ENCODE measurements at regions not wholly inside any gene's neighbourhood (a gene's known extent, or its start where the extent isn't known, plus 50 kb on each side); places are given as distances from the start of the nearest gene placed in this dataset.

DNA sequence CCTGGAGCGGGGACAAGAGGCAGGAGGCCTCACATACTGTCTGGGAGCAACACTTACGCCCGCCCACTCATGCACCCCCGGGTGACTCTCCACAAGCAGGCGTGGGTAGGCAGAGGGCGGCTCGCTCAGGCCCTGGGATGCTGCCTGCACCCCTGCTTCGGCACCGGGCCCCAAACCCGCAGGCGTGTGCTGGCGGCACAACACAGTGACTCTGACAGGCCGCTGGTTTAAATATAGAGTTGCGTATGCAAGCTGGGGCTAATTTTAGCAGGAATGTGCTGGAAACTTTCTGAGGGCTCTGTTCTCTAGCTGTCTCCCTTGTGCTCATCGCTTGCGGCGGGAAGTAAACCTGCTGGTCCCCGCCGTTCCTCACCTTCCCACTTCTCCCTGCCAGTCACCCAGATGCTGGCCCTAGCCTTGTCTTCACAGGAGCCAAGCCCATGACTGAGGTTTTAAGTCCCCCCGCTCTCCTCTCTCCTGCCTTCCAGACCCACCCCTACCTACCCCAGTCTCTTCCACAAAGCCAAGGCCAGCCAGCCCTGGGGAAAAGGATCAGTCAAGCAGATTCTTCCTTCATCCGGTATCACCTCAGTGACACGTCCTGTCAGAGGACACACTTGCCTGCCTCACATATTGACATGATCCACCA, 94.5 kb upstream of the FOXP4 start:
- no peak for DNase-seq

DNA sequence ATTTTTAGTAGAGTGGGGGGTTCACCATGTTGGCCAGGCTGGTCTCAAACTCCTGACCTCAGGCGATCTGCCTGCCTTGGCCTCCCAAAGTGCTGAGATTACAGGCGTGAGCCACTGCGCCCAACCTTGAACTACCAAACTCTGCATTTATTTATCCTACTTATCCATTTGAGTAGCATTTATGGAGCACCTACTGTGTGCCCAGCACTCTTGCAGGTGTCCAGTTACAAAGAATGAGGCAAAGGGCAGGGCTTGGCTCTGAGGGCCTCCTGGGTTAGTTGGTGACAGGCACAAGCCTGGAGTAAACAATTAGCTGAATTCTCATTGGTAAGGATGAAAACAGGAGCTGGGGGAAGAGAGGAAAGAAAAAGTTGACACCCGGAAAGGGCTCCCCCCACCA, 93.4 kb upstream of the FOXP4 start:
- DNase-seq: no peak

DNA sequence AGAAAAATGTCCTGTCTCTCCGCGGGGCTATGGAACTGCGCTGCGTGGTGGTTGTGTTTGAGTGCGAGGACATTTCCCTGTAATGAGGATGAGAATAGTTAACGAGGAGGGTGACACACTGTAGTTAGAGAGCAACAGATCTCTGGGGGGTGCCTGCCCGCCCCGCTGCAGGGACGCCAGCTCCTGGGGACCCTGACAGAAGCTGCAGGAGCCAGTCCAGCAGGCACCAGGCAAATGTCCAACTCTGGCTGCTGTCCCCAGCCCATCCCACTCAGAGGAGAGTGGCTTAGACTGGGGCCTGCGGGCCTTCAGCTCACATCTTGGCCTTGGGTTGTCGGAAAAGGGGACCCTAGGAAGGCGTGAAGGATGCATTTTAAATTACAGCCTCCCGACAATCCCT, 92.9 kb upstream of the FOXP4 start:
- DNase-seq: no peak

DNA sequence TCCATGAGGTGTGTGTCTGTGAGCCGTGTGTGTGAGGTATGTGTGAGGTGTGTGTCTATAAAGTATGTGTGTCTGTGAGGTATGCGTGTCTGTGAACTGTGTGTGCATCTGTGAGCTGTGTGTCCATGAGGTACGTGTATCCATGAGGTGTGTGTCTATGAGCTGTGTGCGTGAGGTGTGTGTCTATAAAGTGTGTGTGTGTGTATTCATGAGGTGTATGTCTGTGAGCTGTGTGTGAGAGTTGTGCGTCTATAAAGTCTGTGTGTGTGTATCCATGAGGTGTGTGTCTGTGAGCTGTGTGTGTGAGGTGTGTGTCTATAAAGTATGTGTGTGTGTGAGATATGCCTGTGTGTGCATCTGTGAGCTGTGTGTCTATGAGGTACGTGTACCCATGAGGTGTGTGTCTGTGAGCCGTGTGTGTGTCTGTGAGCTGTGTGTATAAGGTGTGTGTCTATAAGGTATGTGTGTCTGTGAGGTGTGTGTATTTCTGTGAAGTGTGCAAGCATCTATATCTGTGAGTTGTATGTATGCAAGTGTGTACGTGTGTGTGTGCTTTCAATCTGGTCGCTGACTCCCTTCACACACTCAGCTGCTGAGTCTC, 91.9 kb upstream of the FOXP4 start:
- DNase-seq: no peak

DNA sequence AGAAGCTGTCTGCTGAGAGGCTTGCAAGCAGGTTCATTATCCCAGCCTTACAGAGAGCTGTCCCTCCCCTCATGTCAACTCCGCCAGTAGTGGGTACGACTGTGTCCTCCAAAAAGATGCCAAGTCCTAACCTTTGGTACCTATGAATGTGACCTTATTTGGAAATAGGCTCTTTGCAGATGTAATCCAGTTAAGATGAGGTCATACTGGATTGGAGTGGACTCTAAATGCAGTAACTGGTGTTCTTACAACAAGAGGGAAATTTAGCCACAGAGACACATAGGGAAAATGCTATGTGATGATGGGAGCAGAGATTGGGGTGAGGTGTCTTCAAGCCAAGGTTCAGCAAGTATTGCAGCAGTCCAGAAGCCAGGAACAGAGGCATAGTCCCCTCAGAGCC, 90.8 kb upstream of the FOXP4 start:
- no peak for DNase-seq

DNA sequence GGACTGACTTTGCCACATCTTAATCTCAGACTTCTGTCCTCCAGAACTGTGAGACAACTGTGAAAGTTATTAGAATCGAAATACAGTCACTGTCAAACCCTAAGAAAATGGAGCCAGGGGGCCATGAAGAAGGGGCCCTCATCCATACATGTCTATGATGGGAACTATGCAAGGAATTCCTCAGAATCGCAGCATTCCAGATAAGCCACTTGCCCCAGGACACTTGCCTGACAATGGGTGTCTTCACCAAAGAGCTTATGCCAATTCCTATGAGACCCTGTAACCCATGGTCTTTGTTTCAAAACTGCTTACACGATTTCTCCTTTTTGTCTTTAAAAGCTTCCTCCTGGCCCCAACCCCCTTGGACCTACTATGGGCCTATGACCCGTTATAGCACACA, 90.4 kb upstream of the FOXP4 start:
- DNase-seq: no peak

DNA sequence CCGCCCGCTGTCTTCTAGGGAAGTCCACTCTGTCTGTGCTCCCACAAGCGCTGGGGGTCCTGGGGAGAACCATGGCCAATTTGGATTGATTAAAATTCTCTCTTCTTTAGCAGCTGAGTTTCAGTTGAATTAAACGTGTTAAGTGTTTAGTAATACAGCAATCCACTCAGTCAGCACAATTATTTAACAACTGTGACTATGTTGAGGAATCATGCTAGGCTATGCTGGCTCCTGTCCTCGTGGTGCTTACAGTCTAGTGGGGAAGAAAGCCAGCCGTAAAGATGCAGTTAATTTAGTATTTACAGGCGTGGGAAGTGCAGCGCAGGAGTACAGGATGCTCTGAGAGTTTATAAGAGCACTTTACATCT, 88.9 kb upstream of the FOXP4 start:
- no peak for DNase-seq

DNA sequence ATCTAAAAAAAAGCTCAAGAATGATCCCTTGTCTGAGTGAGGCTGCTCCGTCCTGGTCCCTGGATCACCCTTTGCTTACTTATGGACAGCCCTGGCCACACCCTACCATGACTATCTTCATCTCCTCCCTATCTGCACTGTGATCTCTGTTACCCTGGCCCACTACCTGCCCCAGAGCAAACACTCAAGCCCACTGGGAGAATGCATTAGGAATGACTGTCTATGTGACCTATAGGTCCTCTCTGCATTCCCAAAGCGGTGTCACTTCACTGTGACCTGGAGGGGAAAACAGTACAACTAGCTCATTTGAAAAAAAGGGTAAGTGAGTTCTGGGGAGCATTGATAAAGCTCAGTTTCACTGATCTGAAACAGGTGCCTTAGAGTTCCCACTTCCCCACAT, 86.4 kb upstream of the FOXP4 start:
- DNase-seq: no peak

DNA sequence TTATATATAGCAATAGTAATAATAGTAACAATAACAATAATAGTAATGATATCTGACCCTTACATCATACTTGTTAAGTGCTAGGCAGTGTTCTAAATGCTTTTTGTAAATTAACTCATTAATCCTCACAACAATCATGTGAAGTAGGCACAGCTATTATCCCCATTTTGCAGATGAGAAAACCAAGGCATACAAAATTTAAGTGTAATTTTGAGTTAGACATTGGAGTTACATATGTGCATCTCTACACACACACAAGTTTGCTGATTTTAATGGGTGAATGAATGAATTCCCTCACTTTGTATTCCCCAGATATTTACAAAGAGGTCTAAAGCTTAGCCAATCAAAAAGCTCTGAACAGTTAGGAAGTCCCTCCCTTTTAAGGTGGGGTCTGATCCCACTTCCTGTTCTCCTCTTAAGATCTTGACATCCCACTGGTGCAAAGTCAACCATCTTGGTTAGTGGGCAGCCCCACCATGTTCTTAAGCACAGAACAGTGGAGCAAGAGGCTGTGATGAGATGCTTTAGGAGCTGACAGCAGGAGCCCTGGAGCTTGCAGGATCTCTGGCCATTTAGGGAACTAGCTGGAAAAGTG, 85.3 kb upstream of the FOXP4 start:
- DNase-seq: no peak

DNA sequence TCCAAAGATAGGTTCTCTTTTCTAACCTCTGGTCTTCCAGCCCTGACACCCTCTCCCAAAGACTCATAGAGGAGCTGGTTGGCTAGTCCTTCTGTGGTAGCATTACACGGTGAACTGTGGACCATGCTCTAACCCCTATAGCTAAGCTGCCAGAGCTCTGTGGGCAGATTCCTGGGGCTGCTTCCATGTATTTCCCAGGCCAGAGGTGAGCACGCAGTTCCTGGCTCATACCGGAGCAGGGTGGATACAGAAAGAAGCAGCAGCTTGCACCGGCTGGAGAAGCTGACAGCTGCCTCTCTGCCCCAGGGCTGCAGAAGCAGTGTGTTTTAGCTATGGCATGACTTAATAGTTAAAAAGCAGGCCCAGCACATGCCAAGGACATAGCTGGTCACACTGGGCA, 84.1 kb upstream of the FOXP4 start:
- DNase-seq: no peak

DNA sequence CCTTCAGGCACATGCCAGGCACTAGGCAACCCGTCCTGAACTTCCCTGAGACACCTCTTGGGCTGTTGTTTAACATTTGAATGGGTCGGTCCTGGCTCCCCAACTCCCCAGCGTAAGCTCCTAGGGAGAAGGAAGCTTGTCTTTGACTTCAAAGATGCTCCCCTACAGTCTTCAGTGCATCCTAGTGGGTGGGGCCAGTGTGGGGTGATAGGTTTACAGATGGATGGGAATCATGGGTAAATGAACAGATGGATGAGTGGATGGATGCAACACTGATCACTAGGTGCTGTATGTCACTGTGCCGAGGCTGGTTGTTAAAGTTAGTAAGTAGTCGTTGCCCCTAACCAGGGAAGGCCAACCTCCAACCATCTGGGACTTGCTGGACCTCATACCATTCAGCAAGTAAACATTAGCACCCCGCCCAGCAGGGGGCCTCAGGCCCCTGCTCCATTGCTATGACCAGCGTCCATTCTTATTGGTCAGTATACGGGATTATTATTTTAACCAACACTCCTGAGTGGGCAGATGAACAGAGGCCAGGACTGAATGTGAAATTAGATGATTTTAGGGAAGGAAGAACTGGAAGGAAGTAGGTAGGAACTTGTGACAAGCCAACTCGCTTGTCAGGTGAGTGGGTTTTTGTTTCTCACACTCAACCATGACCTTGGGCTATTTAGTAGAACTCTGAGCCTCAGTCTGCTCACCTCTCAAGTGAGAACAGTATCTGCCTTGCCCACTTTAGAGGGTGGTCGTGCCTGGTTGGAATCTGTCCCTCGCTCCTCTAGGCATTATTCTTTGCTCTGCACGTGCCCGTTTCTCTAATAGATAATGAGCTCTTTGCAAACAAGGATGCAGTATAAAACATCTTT, 82.9 kb upstream of the FOXP4 start:
- DNase-seq: peak; percentile 50

DNA sequence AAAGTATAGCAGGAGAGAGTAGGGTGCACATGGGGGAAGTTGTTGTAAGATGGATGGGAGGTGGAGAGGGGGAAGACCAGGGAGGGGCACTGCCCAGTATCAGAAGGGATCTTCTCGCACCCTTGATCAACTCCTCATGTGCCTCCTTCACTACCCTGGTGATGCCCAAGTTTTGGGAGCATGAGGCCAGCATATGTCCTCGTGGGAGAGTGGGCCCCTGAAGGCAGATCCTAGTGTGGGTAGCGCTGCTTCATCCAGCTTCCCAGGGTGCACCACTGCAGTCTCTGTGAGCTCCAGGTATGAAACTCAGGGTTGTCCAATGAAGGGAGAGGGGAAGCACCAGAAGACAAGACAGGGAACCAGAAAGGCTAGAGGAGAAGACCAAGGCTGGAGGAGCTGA, 82.2 kb upstream of the FOXP4 start:
- no peak for DNase-seq

DNA sequence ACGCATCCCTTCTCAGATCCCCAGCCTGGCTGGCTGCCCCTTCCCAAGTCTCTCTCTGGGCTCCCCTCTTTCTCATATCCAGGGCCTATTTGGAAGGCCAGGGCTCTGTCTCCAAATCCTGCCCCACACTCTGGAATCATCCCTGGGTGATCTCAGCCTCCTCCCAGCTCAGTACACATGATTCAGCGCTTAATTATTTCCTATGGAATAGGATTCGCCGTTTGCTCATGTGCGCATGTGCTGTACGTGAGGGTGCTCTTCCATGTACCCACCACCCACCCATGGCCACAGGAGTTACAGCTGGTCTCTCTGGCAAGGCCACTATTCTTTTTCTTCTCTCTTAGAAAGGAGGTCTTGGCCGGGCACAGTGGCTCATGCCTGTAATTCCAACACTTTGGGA, 81.7 kb upstream of the FOXP4 start:
- no peak for DNase-seq

DNA sequence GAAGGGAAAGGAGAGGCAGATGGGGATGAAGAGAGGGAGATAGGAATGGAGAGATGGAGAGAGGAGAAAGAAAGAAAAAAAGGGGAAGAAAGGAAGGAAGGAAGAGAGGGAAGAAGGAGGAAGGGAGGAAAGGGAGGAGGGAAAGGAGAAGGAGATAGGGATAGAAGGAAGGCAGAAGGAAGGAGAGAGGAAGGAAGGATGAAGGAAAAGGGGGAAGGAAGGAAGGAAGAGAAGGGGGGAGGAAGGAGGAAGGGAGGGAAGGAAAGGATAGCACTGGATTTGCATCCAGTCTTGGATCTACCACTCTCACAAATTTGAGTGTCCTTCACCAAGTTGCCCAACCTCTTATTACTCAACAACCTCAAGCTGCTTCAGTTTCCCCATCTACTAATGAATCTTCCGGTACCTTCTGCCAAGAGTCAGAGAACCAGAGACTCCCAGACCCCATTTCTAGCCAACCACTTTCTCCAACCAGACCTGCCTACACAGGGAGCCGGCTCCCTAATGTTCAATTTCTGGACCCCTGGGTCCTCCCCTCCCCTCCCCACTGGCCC, 79.7 kb upstream of the FOXP4 start:
- no peak for DNase-seq

DNA sequence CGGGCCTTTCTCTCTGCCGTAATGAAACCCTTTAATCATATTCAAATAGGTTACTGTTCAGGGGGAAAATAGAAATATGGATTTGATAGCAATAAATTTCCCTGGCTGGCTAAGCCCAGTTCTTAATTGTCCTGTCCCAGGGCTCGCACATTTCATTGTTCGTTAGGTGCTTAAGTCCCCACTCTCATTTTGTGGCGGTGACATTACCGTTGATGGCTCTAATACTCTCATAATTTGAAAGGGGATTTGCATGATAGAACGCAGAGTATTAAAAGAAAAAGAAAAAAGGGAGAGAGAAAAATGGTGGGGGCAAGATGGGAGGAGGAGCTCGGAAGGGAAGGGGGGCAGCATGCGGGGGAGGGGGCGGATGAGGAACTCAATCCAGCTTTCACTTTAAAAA, 79.1 kb upstream of the FOXP4 start:
- DNase-seq: no peak

DNA sequence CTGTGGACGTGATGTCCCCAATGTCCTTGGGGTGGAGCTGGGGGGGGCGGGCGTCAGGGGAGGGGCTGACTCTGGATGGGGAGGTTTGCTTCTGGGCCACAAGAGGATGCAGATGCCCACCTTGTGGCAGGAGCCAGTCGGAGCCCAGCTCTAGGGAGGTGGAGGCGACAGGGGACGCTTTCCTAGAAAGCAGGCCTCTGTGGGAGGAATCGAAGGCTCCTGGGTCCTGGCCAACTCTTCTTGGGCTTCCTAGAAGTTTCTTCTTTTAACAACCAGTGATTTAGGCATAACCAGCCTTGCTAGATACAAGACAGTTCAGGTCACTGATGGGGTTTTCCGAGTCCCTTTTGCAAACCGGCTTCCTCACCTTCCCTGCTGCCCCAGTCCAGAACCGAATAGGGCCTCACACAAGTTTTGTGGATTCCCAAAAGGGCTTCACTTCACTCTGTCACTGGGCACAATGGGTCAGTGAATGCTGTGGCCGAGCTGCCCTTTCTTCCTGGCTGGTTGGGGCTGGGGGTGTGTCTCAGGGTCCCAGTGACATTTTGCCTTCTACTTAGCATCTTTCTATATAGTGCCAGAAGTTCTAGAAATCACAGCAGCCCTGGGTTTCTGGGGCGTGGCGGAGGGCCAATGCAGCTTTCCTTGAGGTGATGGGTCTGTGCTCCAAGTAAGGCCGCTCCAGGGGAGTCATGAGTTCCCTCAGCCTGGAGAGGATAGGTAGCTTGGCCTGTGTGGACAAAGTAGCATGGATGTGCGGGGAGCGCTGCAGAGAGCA, 78.4 kb upstream of the FOXP4 start:
- no peak for DNase-seq

DNA sequence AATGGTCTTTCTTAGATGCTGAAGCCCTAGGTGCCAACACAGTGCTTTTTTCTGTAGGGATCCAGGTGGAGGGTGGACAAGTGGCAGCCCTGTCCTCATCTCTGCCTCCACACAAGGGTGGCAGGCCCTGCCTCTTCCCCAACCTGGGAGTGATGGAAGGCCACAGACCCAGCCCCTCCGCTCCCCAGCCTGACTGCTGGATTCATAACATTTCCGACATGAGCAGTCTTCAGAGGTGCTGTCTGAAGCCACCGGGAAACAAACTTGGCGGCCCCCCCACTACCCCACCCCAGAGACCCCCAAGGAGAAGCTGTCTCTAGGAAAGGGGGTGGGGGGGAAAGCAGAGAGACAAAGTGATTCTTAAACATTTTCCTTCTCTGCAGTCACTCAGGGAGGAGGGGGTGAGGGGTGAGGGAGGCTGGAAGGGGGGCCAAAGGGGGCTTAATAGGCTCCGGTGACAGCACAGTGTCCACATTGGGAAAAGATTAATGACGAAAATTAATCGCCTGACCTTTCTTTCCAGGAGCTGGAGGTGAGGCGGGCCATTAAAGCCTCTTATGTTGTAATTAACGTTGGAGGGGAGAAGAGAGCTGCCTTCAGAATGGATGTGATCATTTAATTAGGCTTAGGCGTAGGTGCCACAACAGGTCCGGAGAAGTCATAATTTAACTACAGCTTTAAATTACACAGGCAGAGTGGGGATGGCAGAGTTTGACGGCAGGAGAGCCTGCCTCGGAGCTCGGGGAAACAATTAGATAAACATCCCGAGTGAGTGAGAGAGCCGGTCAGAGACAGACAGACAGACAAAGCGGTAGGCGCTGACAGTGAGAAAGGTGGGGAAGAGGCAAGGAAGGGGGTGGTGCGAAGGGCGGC, 76.8 kb upstream of the FOXP4 start:
- DNase-seq: no peak

DNA sequence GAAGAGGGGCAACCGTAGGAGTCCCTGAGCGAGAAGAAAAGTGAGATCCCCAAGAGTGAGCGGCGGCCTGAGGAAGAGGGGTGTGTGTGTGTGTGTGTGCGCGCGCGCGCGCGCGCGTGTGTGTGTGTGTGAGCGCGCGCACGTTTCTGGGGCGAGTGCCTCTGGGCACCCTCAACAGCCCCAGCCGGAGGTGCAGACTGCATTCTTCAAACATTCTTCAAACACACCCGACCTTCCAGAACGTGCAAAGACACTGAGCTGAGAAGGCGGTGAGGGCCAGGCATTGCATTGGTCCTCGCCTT, 76.2 kb upstream of the FOXP4 start:
- peak; percentile 32 for DNase-seq

DNA sequence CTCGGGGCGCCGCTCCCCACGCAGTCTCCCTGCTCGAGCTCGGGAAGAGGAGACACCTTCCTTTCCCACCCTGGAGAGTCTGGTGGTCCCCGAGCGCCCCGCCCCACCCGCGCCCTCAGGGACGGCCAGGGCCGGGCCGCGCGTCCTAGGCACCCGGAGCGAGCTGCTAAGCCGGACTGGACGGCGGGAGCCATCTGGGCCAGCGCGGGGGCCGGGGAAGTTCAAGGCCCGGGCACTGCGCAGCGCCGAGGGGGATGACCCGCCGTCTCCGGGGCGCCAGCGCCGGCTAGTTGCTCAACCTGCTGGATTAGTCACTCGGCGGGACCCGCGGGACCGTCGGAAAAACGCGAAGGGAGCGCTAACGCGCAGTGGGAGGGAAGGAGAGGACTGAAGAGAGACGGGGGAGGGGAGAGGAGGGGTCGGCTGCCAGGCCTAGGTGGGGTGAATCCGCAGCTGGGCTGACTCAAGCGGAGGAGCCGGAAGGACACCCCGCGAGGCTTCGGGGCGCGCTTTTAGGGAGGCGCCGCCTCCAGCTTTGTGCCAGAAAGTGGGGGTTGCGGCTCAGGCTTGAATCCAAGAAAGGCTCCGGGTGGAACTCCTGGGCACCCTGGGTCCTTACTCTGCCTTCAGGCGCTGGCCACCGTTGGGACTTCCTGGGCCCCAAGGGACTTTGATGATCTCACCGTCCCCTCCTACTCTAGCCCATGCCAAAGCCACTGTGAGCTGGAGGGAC, 75.7 kb upstream of the FOXP4 start:
- DNase-seq: peak; percentile 47

DNA sequence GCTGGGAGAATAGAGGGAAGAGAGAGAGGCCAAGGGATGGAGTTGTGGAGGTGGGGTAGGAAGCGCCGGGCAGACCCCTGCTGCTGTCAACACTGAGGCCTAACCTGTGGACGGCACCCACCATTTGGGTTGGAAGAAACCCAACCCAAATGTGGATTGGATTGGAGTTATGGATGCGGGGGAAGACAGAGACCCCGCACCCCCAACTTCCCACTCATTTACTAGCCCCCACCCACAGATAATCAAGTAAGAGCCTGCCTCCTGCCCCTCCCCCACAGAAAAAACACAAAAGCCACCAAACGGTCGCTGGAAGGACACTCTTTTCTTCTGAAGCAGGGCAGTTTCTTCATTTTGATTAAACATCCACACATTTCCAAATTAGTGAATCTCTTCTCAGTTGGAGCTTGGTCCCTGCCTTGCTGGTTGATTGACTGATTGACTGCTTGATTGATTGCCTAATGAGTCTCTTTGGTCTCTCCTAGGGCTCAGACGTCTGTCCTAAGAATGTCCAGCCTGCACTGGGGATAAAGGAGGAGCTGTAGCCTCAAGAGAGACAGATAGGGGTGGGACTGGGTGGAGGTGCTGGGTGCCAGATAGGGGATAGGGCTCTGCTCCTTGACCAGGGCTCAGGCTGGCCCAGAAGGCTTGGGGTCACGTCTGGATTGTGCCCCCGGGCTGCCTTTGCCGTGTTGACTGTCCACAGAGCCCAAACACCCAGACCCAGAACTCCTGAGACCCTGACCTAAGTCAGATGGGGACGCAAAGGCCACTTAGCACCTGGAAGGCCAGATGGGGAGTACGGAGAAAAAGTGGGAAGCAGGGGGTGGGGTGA, 74.9 kb upstream of the FOXP4 start:
- no peak for DNase-seq
